Epithelial cell of esophagus (primary cell): ENCODE measurements at regions not wholly inside any gene's neighbourhood (a gene's known extent, or its start where the extent isn't known, plus 50 kb on each side); places are given as distances from the start of the nearest gene placed in this dataset.
"Not testable (repeated sequence)": the region's sequence is repeated elsewhere in the genome, so short reads cannot be mapped to it uniquely, and the experiment has no call there.

Experiments used
- DNase-seq: peaks from one replicate; pipeline ENCODE4 v3.0.0; 2010; ENCODE audit warnings: low read depth
- H3K4me3 ChIP-seq: 2 replicates; pipeline ENCODE4 v1.5.1; 2011; ENCODE audit warnings: mild to moderate bottlenecking, low read length, control low read depth
- CTCF ChIP-seq: IDR thresholded peaks from 2 replicates; pipeline ENCODE4 v1.5.1; 2011; ENCODE audit warnings: low read depth, mild to moderate bottlenecking, low read length, control low read depth, inconsistent platforms; ENCODE audit not compliant: insufficient read depth; ENCODE audit errors: missing control alignments

DNA sequence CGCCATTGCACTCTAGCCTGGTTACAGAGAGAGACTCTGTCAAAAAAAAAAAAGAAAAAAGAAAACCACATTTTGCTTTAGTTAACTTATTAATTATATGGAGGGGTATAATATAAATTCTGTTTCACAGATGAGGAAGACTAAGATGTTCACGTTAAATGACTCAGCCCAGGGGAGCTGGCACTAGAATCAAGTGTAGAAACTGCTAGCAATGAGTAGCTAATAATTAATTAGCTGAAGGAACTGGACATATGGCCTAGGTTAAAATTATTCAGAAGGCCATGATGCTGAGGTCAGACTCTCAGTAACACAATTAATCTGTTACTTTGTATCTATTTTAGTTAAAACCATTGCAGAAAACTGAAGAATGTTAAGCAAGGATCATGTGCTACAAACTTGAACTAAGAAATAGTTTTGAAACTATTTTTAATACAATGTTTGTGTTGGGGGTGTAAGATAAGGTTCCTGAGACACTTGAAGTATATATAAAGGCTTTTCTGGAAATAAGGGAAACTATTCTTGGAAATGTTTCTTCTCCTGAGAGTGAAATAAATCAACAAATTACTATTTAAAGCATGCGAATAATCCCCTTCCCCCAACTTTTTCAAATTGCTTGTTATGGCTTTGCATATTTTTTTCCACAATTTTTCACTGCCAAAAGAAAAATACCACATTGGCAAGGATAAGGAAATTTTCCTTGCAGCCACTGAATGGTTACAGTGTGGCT lies 589.3 kb downstream of the SOX5 start:
- TF ChIP-seq CTCF: no peak
- no peak overlapping the region for H3K4me3 ChIP-seq
- no peak for DNase-seq

DNA sequence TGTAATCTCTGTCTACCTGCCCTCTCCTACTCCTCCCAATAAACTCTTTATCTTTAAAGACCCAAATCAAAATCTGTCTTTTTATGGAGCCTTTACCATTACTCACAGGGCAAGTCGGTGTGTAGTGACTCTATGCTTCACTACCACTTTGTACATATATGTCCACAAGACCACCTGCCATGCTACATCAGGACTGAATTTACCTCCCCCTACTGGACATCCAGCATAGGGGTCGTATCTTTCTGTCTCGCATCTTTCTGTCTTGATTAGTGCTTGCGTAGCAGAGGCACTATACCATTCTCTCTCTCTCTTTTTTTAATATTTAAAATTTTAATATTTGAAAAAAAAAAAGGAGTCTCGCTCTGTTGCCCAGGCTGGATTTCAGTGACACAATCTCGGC lies 587.5 kb downstream of the SOX5 start:
- TF ChIP-seq CTCF: no peak
- DNase-seq: no peak
- H3K4me3 ChIP-seq: no peak overlapping the region

DNA sequence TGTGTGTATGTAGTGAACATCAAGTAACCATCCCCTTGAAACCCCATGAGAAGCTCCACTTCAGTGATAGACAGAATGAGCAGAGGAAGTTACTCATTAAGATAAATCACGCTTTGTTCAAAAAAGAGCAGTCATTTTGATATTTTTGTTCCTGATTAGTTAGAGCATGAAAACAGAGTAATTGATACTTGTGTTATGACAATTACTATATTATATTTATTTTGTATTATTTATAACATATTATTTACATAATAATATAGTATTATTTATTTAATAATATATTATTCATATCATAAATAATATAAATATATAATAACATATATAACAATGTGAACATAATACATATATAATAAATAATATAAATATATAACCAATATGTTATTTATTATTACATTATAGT lies 580.9 kb downstream of the SOX5 start:
- no peak for DNase-seq
- no peak for TF ChIP-seq CTCF
- H3K4me3 ChIP-seq: no peak overlapping the region

DNA sequence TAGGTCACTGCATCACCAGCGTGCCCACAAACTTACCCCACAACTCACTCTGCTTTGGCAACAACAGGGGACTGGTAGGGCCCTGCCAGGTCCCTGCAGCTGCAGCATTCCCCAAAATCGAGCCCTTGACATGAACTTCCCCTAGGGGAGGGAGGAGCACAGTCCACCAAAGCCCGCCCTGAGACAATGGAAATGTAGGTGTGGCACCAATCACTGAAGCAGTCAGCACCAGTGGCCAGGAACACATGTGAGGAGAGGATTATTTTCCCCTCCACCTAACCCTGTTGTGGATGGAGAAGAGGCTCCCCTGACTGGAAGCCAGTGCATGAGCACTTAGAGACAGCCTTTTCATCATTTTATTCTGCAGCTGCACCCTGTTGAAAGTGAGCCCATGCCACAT lies 573.8 kb downstream of the SOX5 start:
- H3K4me3 ChIP-seq: no peak overlapping the region
- no peak for TF ChIP-seq CTCF
- no peak for DNase-seq

GRCh38 chr12:23376238-23376637 lies 573.2 kb downstream of the SOX5 start:
- no peak for TF ChIP-seq CTCF
- H3K4me3 ChIP-seq: no peak overlapping the region
- DNase-seq: peak; percentile 8

DNA sequence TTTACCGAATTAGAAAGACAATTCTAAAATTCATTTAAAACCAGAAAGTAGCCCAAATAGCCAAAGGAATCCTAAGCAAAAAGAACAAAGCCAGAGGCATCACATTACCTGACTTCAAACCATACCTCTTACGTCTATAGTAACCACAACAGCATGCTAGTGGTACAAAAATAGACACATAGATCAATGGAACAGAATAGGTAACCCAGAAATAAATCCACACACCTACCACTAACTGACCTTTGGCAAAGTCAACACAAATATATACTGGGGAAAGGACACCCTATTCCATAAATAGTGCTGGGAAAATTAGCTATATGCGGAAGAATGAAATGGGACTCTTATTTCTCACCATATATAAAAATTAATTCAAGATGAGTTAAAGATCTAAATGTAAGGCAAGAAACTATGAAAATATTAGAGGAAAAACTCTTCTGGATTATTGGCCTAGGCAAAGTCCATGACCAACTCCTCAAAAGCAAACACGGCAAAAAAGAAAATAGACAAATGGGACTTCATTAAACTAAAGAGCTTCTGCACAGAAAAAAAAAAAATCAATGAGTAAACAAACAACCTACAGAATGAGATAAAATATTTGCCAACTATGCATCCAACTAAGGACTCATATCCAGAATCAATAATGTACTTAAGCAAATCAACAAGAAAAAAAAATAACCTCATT lies 568.9 kb downstream of the SOX5 start:
- H3K4me3 ChIP-seq: no peak overlapping the region
- no peak for DNase-seq

GRCh38 chr12:23388898-23389297 lies 560.6 kb downstream of the SOX5 start:
- H3K4me3 ChIP-seq, DNase-seq: not testable (repeated sequence)

More for the DNA sequence above, 568.9 kb downstream of the SOX5 start:
- TF ChIP-seq CTCF: no peak

- DNase-seq, H3K4me3 ChIP-seq: not testable (repeated sequence)
Measured at GRCh38 chr12:23389315-23389714, 560.2 kb downstream of the SOX5 start.
